Right ventricle myocardium superior (tissue), 1 donor: ENCODE measurements at regions not wholly inside any gene's neighbourhood (a gene's known extent, or its start where the extent isn't known, plus 50 kb on each side); places are given as distances from the start of the nearest gene placed in this dataset.

Experiments
- ATAC-seq: fragments of 200-7000 bp; cut with Tn5 transposase; one replicate; pipeline ENCODE4 v1.9.1; 2020; ENCODE audit warnings: mild to moderate bottlenecking; ENCODE audit not compliant: poor library complexity
- DNase-seq: peaks from one replicate; pipeline ENCODE4 v3.0.0-alpha.2; 2020
- intact Hi-C: fragments of 100-400 bp; cut with DNase I; formaldehyde crosslinking; loops from one replicate; pipeline ENCODE4 v1.11.2; 2022
- donor health status: DM: no; HTN: yes; CAD: no; lungs with severe emphysema.

DNA sequence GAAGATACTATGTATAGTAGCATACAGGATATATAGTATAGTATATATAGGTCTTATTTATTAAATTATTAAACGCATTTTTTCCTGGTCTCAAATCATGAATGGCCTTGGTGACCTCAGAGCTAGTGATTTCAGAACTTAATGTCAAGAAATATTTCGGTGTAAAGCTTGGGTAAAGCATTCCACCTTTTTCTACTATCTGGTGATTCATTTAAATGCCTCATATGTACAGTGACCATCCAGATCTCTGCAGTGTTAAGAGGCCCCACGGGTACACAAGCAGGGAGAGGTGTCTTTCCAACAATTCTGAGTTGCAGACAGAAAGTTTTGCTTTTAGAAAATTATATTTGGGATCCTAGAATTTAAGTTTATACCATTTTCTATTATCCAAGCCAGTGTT is 626.5 kb downstream of the PTPRC start:
- intact Hi-C loops = no loop called here
- DNase-seq = no peak
- ATAC-seq = no peak

DNA sequence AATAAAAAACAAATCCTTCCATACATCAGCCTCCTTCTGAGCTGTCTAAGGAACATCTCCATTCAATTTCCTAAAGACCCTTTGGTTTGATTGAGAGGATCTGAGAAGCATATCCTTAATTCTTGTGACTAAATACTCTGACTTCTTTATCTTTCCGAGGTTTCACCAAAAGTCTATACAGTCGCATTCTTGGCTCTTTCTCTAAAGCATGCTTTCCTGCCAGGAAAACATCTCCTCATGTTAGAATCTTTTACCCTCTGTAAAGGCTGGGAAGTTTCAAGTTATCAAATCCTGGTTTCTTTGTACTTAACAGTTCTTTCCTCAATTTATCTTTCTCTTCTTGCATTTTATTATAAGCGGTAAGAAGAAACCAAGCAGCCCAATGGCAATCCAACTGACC is 630.4 kb downstream of the PTPRC start:
- intact Hi-C loops = no loop called here
- ATAC-seq (no peak), DNase-seq (no peak)

DNA sequence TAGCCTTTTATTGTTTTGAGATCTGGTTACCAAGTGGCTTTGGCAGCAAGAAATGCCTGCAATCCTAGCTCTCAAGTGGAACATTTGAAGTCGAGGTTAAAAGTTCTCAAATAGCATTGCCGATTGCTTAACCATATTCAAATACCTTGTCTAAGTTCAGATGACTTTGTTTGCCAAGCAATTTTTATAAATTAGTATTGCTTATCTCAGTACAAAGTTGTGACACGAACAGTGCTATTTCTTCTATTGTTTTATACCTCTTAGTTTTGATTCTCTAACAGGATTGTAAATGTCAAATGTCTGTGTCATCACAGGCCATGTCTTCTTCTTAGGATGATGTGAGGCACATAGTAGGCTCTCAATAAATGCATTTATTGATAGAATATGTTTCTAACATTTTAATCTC is 633.3 kb downstream of the PTPRC start:
- DNase-seq = no peak
- intact Hi-C loops = no loop called here
- ATAC-seq = no peak

DNA sequence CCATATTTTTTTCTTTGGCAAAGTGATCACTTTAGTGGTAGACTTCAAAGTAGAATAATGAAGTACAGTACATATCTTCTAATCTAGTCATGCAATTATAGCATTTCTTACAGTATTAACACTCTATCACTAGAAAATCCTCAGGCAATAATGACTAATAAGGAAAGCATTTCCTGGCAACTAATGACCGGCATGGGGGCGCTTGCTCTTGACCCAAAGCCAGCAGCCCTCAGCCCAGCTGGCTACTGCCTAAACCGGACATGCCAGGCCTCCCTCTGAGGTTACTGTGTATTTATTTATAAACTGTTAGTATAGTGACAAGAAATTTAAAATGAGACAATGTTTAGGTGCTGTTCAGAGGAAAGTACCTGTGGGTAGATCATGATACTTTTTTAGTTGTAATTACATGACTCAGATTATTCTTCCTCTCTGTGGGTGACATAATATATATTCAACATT is 633.8 kb downstream of the PTPRC start:
- ATAC-seq (no peak), DNase-seq (peak; percentile 40)
- intact Hi-C loops = no loop called here

DNA sequence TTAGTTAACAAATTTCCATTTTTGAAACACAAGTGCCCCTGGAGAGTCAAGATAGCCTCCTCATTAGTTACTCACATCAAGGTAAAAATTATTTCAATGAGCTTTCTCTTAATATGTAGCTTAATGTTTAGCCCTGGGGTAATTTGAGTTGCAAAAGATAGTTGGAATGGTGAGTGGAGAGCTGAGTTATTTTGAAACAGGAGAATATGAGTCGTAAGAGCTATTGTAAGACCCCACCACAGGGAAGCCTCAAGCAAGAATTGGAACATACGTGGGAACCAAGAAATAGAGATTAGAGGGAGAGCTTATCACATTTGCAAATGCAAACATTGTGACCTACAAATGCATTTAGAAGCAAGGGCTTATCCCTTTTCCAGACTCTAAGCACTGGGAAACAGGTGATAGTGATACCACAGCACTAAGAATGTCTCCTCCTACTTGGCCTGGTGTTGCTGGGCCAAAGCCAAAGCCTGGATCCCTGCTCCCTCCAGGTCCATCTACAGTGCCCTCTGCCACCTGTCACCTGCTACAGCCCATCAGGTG is 635.1 kb downstream of the PTPRC start:
- DNase-seq (no peak), ATAC-seq (no peak)
- intact Hi-C loops = no loop called here

DNA sequence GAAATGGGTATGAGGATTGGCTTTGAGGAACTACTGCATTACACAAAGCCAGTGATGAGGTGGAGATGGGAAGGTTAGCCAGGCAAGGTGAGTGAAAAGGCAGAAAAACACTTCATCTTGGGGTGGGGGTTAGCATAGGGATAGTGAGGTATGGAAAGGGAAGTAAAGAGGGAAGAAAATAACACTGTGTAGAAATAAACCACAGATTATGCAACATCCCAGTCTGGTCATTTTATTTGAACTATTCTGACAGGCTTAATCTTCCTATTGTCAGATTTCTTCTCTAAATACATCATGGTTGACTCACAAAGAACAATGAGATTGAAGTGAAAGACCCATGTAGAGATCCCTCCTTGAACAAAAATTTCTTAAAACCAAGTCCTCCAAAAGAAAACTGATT is 640.2 kb downstream of the PTPRC start:
- DNase-seq (no peak), ATAC-seq (no peak)
- intact Hi-C loops = no loop called here

DNA sequence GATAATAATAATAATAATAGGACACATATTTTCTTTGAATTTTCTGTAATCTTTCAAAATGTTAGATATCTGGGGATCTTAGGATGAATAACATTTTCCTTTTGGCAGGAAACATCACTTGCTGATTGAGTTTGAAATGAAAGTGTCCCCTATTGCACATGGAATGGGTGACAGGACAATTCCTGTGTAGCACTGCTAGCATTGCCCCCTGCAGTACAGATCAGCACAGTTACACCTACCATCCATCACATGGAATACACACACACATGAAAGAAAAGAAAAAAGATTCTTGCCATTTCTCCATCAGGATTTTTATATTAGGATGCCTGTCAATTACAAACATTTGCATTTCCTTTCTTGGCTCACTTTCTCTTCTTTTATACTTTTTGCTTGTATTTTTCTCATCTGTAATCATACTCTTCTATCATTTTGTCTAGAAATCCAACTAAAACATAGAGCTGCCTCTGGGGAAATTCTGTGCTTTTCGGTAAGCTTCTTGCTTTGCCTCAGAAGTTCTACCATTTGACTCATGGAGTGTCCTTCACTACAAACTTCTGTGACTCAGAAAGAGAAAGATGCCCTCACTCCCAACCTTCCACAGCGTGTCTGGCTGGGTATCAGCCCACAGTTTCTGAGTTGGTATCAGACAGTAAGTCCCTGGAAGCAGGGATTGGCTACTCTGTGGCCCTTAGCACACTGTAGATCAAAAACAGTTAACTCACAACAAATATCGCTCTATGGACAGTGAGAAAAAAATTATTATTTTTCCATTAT is 641.2 kb downstream of the PTPRC start:
- DNase-seq (no peak), ATAC-seq (no peak)
- intact Hi-C loops = no loop called here

DNA sequence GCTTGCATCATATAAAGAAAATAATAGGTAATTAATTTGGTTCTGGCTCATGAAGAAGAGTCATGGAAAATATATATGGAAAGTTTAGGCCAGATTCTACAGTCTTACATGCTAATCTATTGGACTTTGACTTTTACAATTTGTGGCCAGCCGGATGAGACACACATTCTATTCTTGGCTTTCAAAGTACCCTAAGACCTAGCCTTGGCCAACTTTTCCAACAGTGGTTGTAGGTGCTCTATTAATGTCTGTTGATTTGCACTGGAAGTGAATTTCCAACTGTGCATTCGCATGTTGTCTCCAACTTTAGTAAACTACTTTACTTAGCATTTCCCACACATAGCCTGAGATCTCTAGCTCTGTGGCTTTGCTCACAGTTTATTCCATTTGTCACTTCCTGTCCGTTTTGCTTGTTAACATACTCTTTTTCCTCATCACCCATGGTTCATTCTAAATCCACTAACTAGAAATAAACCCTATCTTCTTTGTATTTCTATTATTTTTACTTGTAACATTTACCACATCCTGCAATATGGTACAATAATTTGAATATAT is 644.0 kb downstream of the PTPRC start:
- intact Hi-C loops = no loop called here
- ATAC-seq = no peak

DNA sequence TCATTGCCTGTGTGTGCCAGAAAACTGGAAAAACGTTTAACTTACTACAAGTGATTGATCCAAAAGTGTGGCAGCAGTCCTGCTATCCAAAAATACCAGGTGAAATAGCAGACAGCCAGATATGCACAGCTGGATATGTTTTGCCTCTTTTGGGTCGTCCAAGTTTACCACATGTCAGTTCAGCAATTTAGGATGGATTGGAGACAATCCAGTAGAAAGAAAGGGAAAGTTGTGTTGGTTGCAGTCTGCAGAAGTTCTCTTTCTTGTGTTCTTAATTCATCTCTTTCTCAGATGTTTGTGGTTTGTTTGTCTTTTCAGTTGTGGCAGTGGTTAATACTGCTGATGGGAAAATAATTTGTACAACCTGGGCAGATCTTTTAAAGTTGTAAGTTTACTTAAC is 645.0 kb downstream of the PTPRC start:
- intact Hi-C loops = no loop called here
- DNase-seq = no peak
- ATAC-seq = no peak

More for the DNA sequence above, 644.0 kb downstream of the PTPRC start:
- no peak for DNase-seq

DNA sequence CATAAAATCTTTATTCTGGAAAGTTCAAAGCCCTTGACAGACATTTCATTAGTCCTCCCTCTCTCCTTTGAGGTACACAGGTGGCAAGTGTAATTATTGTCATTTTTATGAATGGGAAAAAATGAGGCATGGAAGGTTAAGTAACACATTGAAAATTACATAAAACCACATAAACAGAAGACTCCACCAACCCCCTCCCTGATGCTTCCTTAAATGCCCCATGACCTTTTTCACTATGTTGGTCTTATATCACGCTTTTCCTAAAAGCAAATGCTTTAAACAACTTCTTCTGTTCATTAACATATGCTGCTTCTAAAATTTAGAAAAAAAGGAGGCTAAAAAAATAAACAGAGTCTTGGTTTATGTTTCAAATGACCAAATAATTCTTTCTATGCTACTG is 648.4 kb downstream of the PTPRC start:
- intact Hi-C loops = no loop called here
- DNase-seq = no peak
- ATAC-seq = no peak

DNA sequence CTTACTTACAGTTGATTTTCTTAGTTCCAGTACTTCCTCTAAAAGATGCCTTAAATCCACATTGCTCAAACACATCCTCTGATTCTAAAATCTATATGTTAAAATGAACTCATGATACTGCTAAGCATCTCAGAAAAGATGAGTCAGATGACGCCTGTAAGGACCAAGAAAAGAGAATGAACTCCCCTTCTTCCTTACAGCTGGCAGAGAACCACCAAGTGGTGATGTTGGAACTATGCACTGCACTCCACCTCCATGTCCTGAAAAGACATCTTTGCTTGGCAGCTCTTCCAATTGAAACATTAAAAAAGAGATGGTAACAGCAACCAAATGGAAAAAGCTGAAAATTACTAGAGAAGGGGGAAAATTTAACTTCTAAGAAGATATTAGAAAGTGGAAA is 648.8 kb downstream of the PTPRC start:
- intact Hi-C loops = no loop called here
- DNase-seq = no peak
- ATAC-seq = no peak

DNA sequence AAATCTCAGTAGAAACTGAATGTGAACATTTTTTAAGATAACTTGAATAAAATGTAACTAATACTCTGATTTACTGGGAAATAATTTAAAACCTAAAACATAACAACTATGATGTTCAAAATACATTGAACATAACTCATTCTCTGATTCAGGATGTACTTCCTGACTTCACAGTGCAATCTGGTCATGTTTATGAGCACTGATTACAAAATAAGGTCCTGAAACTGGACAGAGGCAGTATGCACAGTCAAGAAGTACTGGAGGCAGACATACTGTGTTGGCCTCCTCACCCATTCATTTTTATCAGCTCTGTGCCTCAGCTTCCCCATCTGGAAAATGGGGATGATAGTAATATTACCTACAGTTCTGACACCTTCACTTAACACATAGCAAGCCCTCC is 651.3 kb downstream of the PTPRC start:
- DNase-seq = no peak
- intact Hi-C loops = no loop called here

DNA sequence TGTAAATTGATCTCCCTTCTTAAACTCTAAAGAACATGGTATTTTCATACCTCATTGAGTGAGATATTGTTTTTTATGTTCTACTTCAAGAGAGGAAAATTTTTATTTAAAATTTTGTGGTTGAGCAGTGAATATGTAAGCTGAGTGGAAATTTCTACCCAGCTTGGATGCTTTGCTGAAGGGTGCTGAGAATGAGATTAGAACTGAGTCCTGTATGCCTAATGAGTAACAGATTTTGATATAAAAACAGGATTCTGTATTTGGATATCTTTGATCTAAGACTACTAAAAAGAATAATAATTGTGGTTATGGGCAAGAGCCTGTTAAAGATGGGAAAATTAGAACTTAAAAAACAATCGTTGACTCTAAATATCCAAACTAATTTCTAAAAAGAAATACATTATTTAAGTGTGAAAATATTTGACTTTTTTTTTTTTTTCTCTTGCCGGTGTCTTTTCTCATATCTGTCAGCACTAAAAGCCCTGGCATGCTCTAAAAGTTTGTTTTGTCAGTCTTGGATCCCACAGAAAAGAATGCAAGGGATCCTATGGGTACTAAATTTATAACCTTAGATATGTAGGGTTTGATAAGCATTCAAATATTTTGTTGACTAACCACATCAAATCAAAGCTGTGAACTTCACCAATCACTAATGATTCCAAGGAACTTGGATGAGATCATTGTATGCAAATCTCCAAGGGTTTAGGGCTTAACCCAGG is 652.3 kb downstream of the PTPRC start:
- DNase-seq = no peak
- intact Hi-C loops = no loop called here
- no peak for ATAC-seq

More for the DNA sequence above, 651.3 kb downstream of the PTPRC start:
- no peak for ATAC-seq

DNA sequence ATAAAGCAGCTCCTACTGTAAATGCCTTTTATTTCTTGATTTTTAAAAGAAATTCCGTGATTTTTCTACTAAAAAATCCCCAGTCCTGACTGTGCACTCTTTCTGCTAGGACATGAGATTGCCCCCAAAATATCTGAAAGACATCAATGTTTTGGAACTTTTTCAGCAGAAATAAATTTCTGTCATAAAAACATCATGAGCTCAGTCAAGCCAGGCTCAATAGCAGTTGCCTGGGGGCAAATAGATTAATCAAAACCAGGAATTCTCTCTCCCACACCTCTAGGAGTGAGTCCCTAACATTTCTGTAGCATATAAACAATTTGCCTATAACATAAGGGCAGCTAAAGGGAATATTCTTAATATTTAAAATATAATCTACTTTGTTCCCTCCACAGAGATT is 654.1 kb downstream of the PTPRC start:
- ATAC-seq (no peak), DNase-seq (no peak)
- intact Hi-C loops = no loop called here

DNA sequence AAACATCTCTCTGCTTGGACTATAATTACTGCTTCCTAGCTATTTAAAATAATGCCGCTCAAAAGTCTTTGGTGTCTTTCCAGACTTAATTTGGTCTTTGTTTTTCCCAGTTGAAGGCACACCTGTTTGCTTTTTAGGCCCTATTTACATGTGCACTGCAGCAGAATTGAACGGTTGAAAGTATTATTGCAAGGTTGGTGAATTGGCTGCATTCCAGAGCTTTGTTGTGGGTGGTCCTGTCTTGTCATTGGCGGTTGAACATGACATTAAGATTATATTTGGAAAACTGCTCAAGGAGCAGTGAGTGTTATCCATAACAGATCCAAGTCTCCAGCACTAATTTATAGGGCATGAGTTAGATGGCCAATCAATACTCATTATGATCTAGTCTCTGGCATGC is 656.3 kb downstream of the PTPRC start:
- intact Hi-C loops = no loop called here
- no peak for ATAC-seq
- DNase-seq = no peak

DNA sequence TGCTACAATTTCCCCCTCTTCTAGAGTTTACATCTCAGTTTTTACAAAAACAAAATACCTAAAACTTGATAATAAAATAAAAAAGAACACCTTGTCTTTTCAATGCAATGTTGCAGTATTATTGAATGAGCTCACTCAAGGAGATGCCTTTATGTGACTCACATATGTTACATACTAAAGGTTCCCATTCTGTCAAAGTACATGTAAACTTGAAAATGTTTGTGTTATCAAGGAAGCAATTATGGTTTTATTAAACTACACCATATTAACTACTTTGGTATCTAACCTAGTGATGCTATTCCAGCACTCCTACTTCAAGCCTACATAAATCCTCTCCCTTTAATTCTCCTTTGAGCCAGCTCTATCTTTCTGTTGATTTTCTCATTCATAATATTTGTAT is 658.3 kb downstream of the PTPRC start:
- DNase-seq = no peak

DNA sequence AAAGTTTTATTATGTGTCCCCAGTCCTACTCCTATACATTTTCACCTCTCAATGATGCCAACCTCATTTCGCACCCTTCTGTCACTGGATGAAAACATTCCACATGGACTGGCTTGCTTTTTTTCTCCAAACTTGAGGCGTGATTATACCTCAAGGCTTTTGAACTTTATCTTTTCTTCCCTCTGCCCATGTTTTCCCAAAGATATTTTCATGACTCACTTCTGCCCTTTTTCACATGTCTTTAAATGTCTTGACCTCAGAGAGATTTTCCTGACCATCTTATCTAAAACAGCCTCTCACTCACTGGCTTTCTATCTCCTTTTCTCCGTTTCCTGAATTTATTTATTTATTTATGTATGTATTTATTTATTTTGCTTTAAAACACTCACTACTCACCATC is 659.0 kb downstream of the PTPRC start:
- intact Hi-C loops = no loop called here
- no peak for DNase-seq
- no peak for ATAC-seq

More for the DNA sequence above, 658.3 kb downstream of the PTPRC start:
- intact Hi-C loops = no loop called here
- ATAC-seq = no peak

DNA sequence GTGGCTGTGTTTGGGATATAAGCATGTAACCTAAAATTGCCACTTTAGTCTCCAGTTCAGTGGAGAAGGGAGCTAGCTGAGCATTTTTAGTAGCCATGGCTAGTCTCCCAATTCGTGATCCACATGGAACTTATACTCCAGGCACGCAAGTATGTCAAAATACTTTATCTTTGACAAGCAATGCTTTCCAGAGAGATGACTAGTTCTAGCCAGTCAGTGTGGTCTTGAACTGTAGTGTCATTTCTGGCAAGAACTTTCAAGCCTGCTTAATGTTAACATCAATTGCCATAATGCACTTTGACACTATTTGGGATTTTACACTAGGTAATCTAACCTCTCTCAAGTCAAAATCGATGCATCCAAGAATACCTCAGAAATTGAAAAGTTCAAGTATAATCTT is 660.0 kb downstream of the PTPRC start:
- intact Hi-C loops = no loop called here
- no peak for DNase-seq
- no peak for ATAC-seq

DNA sequence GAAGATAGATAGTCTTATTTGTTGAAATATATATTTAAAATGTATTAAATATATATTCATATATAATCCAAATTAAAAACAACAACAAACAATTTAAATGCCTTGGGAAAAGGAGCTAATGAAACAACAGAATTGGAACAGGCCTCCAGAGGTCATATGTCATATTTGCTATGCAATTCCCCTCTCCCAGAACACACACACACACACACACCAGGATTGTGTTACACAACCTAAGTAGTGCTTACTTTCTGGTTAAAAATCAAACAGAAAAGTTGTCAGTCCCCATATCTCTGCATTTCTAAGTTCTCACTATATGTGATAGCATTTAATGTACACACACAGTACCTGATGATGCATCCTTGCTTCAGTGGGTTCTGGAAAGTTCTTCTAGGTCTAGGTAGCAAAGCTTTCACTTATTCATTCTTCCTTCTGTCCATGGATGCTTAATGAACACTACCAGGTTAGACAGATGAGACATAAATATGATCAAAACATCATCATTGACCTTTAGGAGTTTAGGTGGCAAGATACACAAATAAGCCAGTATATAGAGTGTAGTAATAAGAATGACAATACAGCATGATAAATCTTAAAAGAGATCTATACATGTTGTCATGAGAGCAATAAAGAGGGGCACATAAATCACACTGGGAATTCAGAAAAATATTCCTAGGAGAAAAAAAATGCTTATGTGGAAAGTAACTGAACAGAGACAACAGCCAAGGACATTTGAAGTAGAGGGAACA is 662.8 kb downstream of the PTPRC start:
- ATAC-seq = no peak
- DNase-seq = no peak
- intact Hi-C loops = no loop called here
